ENCODE measurements at regions not wholly inside any gene's neighbourhood (a gene's known extent, or its start where the extent isn't known, plus 50 kb on each side); places are given as distances from the start of the nearest gene placed in this dataset.
"Not testable (repeated sequence)": the region's sequence is repeated elsewhere in the genome, so short reads cannot be mapped to it uniquely, and the experiment has no call there.

DNA sequence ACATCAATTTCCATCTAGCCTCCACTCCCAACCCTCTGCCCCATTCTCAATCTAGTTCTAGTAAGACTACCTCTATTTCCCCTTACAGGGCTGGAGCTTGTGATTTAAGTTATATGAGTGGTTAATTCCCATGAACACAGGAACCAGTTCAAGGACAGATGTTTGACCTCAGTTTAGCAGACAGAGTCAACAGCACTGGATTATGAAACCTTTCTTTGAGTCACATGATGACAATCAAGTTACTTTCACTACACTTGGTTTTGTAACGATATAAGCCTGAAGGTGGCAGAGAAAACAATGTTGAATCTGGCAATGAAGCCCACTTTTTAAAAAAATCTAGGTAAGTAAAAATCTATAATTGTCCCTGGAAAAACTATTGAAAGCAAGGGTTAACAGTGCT, 1646.2 kb upstream of the FLRT2 start:
- in situ Hi-C loops (cut with MboI; ENCODE audit: low sequenced_read_pairs, unreplicated experiment) = no loop called here
- TF ChIP-seq, protein P1, sequence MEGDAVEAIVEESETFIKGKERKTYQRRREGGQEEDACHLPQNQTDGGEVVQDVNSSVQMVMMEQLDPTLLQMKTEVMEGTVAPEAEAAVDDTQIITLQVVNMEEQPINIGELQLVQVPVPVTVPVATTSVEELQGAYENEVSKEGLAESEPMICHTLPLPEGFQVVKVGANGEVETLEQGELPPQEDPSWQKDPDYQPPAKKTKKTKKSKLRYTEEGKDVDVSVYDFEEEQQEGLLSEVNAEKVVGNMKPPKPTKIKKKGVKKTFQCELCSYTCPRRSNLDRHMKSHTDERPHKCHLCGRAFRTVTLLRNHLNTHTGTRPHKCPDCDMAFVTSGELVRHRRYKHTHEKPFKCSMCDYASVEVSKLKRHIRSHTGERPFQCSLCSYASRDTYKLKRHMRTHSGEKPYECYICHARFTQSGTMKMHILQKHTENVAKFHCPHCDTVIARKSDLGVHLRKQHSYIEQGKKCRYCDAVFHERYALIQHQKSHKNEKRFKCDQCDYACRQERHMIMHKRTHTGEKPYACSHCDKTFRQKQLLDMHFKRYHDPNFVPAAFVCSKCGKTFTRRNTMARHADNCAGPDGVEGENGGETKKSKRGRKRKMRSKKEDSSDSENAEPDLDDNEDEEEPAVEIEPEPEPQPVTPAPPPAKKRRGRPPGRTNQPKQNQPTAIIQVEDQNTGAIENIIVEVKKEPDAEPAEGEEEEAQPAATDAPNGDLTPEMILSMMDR (IDR thresholded peaks at IDR 0.05; ENCODE audit: borderline replicate concordance, control extremely low read depth, extremely low read depth, insufficient read depth, missing control alignments) = no peak
- DNase-seq (ENCODE audit: low spot score) = no peak

DNA sequence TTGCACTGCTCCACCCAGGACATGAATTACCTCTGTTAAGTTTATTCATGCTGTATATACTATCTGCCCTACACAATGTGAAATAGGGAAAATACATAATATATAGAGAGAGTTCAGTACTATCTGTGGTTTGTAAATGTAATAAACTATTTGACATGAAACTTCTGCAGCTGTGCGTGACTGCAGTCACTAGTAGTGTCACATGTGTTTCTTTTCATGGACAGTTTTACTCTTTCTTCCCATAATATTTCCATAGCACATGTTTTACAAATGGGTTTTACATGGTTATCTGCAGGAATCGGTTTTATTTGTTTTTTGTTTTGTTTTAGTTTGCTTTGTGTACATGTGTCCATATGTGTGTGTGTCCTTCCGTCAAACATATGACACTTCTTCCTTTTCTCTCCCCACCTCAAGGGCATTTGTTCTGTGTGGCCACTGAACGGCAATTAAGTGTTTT, 1644.1 kb upstream of the FLRT2 start:
- TF ChIP-seq, protein P1 (IDR thresholded peaks at IDR 0.05; ENCODE audit: borderline replicate concordance, control extremely low read depth, extremely low read depth, insufficient read depth, missing control alignments) = no peak
- no peak for DNase-seq (ENCODE audit: low spot score)
- in situ Hi-C loops (cut with MboI; ENCODE audit: low sequenced_read_pairs, unreplicated experiment) = no loop called here

DNA sequence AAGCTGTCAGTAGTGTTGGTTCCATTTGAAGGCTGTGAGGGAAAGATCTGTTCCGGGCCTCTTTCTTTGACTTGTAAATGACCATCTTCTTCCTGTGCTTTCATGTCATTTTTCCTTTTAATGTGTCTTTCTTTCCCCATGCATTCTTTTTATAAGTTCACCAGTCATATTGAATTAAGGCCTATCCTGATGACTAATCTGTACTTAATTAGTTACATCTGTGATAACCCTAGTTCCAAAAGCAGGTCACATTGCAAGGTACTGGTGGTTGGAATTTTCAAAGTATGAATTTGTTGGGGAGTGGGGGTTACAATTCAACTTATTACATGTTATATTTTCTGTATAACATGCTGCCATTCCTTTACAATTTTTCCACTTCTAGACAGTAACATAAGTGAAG, 1642.1 kb upstream of the FLRT2 start:
- TF ChIP-seq, protein P1 (IDR thresholded peaks at IDR 0.05; ENCODE audit: borderline replicate concordance, control extremely low read depth, extremely low read depth, insufficient read depth, missing control alignments) = no peak
- in situ Hi-C loops (cut with MboI; ENCODE audit: low sequenced_read_pairs, unreplicated experiment) = no loop called here
- DNase-seq (ENCODE audit: low spot score) = no peak

DNA sequence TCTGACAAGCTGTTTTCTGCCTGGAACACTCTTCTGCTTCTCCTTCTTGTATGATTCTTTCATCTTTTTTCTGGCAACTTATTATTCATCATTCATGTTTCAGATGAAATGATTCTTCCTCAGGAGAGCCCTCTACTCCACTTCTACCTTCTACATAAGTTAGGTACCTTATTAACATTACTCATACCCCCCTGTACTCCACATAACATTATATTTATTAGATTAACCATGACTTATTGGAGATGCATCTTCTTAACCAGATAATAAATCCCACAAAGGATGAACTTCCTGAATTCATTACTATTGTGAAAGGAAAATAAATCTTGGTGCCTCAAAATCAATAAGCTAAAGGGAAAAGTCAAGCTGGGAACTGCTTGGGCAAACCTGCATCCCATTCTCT, 1636.5 kb upstream of the FLRT2 start:
- in situ Hi-C loops (cut with MboI; ENCODE audit: low sequenced_read_pairs, unreplicated experiment) = no loop called here
- DNase-seq (ENCODE audit: low spot score) = no peak
- TF ChIP-seq, protein P1 (IDR thresholded peaks at IDR 0.05; ENCODE audit: borderline replicate concordance, control extremely low read depth, extremely low read depth, insufficient read depth, missing control alignments) = no peak

DNA sequence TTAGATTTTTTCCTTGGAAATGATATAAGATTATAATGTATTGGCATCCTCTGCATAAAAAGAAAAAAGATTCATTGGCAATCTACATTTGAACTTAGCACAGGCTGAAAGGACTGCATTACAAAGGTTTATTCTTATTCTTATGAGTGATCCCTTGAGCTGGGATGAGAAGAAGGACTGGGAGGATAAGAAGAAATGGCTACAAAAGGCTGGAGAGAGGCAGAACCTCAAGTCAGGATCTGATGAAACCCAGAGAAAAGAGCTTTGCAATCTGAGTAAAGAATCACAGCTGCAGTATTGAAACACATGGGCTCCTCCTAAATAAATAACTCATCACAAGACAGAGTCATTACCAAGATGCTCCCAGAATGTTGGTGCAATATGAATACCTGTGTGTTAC, 1635.4 kb upstream of the FLRT2 start:
- no peak for DNase-seq (ENCODE audit: low spot score)
- in situ Hi-C loops (cut with MboI; ENCODE audit: low sequenced_read_pairs, unreplicated experiment) = no loop called here
- TF ChIP-seq, protein P1 (IDR thresholded peaks at IDR 0.05; ENCODE audit: borderline replicate concordance, control extremely low read depth, extremely low read depth, insufficient read depth, missing control alignments) = no peak

DNA sequence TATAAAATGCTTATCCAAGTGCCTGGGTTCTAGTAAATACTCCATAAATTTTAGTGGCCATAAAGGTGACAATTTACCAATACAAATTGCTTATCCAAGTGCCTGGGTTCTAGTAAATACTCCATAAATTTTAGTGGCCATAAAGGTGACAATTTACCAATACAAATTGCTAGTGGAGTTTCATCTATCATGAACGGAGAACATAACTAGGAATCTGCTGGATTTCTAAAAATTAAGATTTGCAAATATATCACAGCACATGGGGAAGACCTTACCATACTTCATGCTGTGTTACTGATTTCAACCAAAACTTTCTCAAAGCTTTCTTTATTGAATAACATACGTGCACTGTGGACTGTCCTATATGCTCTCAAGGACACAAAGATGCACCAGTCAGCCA, 1631.4 kb upstream of the FLRT2 start:
- in situ Hi-C loops (cut with MboI; ENCODE audit: low sequenced_read_pairs, unreplicated experiment); DNase-seq (ENCODE audit: low spot score): not testable (repeated sequence)

DNA sequence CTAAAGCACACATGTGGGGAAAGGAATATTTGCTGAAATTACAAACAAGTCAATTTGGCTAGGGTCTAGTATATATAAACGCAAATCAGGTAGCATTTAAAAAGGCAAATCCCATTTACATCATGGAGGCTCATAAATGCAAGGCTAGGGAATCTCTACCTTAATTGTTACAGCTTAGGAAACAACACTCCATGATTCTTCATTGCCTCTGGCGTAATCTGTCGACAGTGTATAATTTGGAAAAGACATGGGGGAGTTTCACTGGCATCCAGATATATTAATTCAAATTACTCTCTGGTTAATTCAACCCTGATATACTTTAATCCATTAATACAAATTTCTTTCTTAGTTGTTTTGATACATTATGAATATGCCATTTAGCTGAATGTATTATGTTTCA, 1630.2 kb upstream of the FLRT2 start:
- in situ Hi-C loops (cut with MboI; ENCODE audit: low sequenced_read_pairs, unreplicated experiment) = no loop called here
- TF ChIP-seq, protein P1 (IDR thresholded peaks at IDR 0.05; ENCODE audit: borderline replicate concordance, control extremely low read depth, extremely low read depth, insufficient read depth, missing control alignments) = no peak
- DNase-seq (ENCODE audit: low spot score) = no peak

Measured in GM13976 (cell line).